CD4-positive, CD25-positive, alpha-beta regulatory T cell (primary cell): ENCODE measurements at regions not wholly inside any gene's neighbourhood (a gene's known extent, or its start where the extent isn't known, plus 50 kb on each side); places are given as distances from the start of the nearest gene placed in this dataset.

Experiments used
- ATAC-seq, 2 donors: fragments of 150-1000 bp; cut with Tn5 transposase; one replicate each; pipeline ENCODE4 v1.10.0; 2021; ENCODE audit warnings: low read depth in 2 of 2, moderate number of reproducible peaks in 2 of 2, moderate library complexity in 1 of 2
- DNase-seq, 3 donors: peaks; one replicate each; pipeline versions ENCODE4 v3.0.0 to v3.0.0-alpha.2; 2012 to 2022; ENCODE audit warnings: mixed read lengths in 1 of 3
- H3K27ac ChIP-seq: one replicate; pipeline ENCODE4 v1.7.0; 2013; ENCODE audit warnings: mild to moderate bottlenecking, low read length; ENCODE audit not compliant: insufficient read depth, poor library complexity, severe bottlenecking
- H3K27me3 ChIP-seq: one replicate; pipeline ENCODE4 v1.7.0; 2013; ENCODE audit warnings: low read length; ENCODE audit not compliant: control insufficient read depth, insufficient read depth
- H3K36me3 ChIP-seq: one replicate; pipeline ENCODE4 v1.7.0; 2013; ENCODE audit warnings: mild to moderate bottlenecking, low read length, moderate library complexity; ENCODE audit not compliant: control insufficient read depth, insufficient read depth
- H3K4me1 ChIP-seq: 2 replicates; pipeline ENCODE4 v1.7.0; 2013; ENCODE audit warnings: mild to moderate bottlenecking, low read length; ENCODE audit not compliant: insufficient read depth, control insufficient read depth, poor library complexity, severe bottlenecking
- H3K4me3 ChIP-seq: one replicate; pipeline ENCODE4 v1.7.0; 2013; ENCODE audit warnings: low read depth, mild to moderate bottlenecking, low read length, moderate library complexity
- H3K9me3 ChIP-seq, 2 experiments: 1 replicate in 1 of 2; 2 replicates in 1 of 2; pipeline ENCODE4 v1.7.0; 2013; ENCODE audit warnings: low read length in 2 of 2, mild to moderate bottlenecking in 1 of 2, moderate library complexity in 1 of 2; ENCODE audit not compliant: control insufficient read depth in 2 of 2
- H3K27ac Mint-ChIP-seq, 3 donors: one replicate each; pipeline ENCODE4 v1.8.0; 2020 to 2022; ENCODE audit warnings: mild to moderate bottlenecking in 3 of 3, mixed read lengths in 3 of 3, moderate library complexity in 2 of 3
- H3K27me3 Mint-ChIP-seq: one replicate; pipeline ENCODE4 v1.8.0; 2022; ENCODE audit warnings: mild to moderate bottlenecking, mixed read lengths
- H3K36me3 Mint-ChIP-seq: one replicate; pipeline ENCODE4 v1.8.0; 2020; ENCODE audit warnings: mixed read lengths
- H3K4me1 Mint-ChIP-seq, 4 donors: one replicate each; pipeline ENCODE4 v1.8.0; 2020 to 2022; ENCODE audit warnings: mixed read lengths in 4 of 4, mild to moderate bottlenecking in 1 of 4
- H3K4me3 Mint-ChIP-seq, 4 donors: one replicate each; pipeline ENCODE4 v1.8.0; 2020 to 2022; ENCODE audit warnings: mild to moderate bottlenecking in 4 of 4, mixed read lengths in 4 of 4, moderate library complexity in 3 of 4
- H3K9me3 Mint-ChIP-seq, 7 donors: one replicate each; pipeline ENCODE4 v1.8.0; 2020 to 2022; ENCODE audit warnings: mixed read lengths in 7 of 7, mild to moderate bottlenecking in 3 of 7, moderate library complexity in 2 of 7

DNA sequence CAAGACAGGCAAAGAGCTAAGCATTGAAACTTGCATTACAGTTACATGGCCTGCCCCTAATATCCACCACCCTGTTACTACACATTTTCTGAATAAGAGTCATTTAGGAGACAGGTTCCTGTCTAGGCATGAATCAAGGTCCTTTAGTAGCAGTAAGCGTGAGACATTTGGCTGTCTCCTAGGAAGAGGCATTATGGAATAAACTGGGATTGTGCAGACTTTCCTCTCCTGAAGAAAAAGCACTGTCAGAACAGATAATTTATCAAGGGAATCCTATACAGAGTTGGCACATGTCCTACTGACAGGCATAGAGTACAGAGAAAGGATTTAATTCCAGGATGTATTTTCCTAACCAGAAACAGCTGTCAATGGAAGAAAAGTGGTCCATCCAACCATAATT, 111.9 kb downstream of the INHBA start:
- H3K27ac Mint-ChIP-seq: no peak overlapping the region
- no peak overlapping the region for H3K4me3 Mint-ChIP-seq
- DNase-seq: no peak
- H3K9me3 ChIP-seq: peaks cover 0 to 12% of the 10 kb centered on the region in 2 experiments
- H3K4me1 ChIP-seq: no peaks in the 10 kb centered on the region
- H3K27me3 ChIP-seq: no peaks in the 10 kb centered on the region
- H3K27me3 Mint-ChIP-seq: no peaks in the 10 kb centered on the region
- H3K27ac ChIP-seq: no peak overlapping the region
- no peaks in the 10 kb centered on the region for H3K4me1 Mint-ChIP-seq
- H3K9me3 Mint-ChIP-seq: peaks cover 5 to 28% (median 7%) of the 10 kb centered on the region in 7 donors
- H3K36me3 Mint-ChIP-seq: no peaks in the 10 kb centered on the region
- no peak overlapping the region for H3K4me3 ChIP-seq
- ATAC-seq: no peak
- no peaks in the 10 kb centered on the region for H3K36me3 ChIP-seq

DNA sequence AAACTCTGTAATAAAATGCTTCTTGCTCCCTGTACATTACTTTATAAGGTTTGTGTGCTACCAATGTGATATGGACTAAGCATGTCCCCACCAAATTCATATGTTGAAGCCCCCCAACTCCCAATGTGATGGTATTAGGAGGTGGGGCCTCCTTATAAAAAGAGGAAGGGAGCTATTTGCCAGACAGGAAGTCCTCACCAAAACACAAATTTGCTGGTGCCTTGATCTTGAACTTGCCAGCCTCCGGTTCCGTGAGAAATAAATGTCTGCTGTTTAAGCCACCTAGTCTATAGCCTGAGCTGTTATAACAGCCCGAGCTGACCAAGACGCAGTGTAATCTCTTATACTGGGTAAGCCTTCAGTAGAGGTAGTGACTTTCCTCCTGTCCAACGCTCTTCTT, 114.5 kb downstream of the INHBA start:
- H3K4me3 ChIP-seq: no peak overlapping the region
- no peaks in the 10 kb centered on the region for H3K4me1 Mint-ChIP-seq
- peaks cover 0 to 4% of the 10 kb centered on the region in 2 experiments for H3K9me3 ChIP-seq
- H3K36me3 ChIP-seq: no peaks in the 10 kb centered on the region
- peaks cover 0 to 17% (median 6%) of the 10 kb centered on the region in 7 donors for H3K9me3 Mint-ChIP-seq
- no peaks in the 10 kb centered on the region for H3K4me1 ChIP-seq
- DNase-seq (no peak), ATAC-seq (no peak)
- H3K27ac Mint-ChIP-seq: no peak overlapping the region
- H3K27me3 Mint-ChIP-seq: no peaks in the 10 kb centered on the region
- H3K36me3 Mint-ChIP-seq: no peaks in the 10 kb centered on the region
- H3K4me3 Mint-ChIP-seq: no peak overlapping the region
- H3K27ac ChIP-seq: no peak overlapping the region
- H3K27me3 ChIP-seq: no peaks in the 10 kb centered on the region

DNA sequence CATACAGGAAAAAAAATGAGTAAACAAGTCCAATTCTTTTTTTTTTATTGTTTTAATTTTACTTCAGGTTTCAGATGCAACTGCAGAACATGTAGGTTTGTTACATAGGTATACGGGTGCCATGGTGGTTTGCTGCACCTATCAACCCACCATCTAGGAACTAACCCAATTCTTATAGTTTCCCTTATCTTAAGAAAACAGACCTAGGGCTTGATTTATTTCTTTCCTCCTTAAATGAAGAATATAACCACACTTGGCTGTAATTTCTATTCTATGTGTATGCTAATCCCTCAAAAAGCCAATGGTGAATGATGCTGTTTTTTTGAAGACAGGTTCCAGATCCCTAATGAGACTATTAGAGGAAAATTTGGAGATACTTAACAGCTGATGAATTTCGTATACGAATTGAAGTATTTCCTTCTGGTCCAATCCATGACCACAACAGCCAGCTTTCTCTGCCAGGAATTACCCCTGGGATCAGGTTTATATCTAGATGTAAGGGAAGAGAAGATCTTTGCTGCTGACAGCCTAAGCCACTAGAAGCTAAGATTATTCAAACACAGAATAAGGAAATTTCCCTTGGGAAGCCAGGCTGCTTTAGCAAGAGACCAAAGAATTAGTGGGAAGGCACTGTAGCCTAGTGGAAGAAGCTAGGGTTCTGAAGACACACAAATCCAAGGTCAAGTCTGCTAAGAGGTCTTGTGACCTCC, 115.8 kb downstream of the INHBA start:
- no peaks in the 10 kb centered on the region for H3K36me3 ChIP-seq
- H3K4me1 ChIP-seq: no peaks in the 10 kb centered on the region
- no peak overlapping the region for H3K27ac ChIP-seq
- Mint-ChIP-seq H3K4me1 (no peaks in the 10 kb centered on the region), H3K4me3 (no peak overlapping the region), H3K36me3 (no peaks in the 10 kb centered on the region), H3K27ac (no peak overlapping the region), H3K9me3 (peaks cover 2 to 11% (median 5%) of the 10 kb centered on the region in 7 donors), H3K27me3 (no peaks in the 10 kb centered on the region)
- ATAC-seq: no peak
- no peak overlapping the region for H3K4me3 ChIP-seq
- H3K27me3 ChIP-seq: no peaks in the 10 kb centered on the region
- DNase-seq: no peak
- H3K9me3 ChIP-seq: peaks cover 0 to 4% of the 10 kb centered on the region in 2 experiments

DNA sequence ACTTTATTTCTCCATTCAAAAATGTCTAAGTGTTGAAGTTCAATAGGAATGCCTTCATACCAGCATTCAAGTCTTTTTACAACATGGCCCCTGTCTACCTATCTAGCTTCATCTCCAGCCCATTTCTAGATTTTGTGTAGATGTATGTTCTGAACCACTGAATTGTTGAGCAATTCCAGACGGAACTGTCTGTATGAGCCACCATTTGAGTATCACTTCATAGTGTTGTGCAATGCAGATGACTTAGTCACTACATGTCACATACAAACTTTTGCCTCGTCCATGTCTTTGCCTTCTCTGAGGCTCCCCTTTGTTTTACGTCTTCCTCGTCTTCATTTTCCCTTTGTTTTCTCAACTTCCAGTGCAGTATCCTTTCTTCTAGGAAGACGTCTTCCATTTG, 118.1 kb downstream of the INHBA start:
- no peak for DNase-seq
- no peak overlapping the region for H3K27ac ChIP-seq
- no peaks in the 10 kb centered on the region for H3K27me3 ChIP-seq
- H3K4me3 ChIP-seq: no peak overlapping the region
- Mint-ChIP-seq H3K4me1 (no peaks in the 10 kb centered on the region), H3K4me3 (no peak overlapping the region), H3K9me3 (peaks cover 0 to 5% (median 2%) of the 10 kb centered on the region in 7 donors), H3K27me3 (no peaks in the 10 kb centered on the region), H3K27ac (no peak overlapping the region), H3K36me3 (no peaks in the 10 kb centered on the region)
- ATAC-seq: no peak
- no peaks in the 10 kb centered on the region for H3K36me3 ChIP-seq
- H3K4me1 ChIP-seq: no peaks in the 10 kb centered on the region
- H3K9me3 ChIP-seq: no peaks in the 10 kb centered on the region

DNA sequence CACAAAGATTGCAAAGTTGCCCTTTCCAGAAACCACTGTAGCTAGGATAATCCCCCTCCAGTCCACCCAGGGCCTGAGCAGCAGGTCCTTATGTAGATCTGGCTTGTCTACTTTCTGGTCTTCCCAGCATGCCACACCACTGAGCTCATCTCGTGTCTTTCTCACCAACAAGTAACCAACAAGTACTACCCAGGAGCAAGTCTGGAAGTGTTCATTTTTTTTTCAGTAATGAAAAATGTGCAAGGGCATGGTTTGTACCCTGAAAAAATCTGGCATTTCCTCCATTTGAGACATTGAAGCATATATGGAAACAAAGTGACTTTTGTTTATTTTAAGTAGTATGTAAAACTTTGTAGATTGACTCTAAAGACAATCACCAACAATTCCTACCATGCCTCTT, 120.8 kb downstream of the INHBA start:
- H3K36me3 Mint-ChIP-seq: no peaks in the 10 kb centered on the region
- Histone ChIP-seq H3K4me1 (no peaks in the 10 kb centered on the region), H3K36me3 (no peaks in the 10 kb centered on the region), H3K27ac (no peak overlapping the region), H3K27me3 (no peaks in the 10 kb centered on the region), H3K4me3 (no peak overlapping the region), H3K9me3 (no peaks in the 10 kb centered on the region)
- peaks cover 0 to 11% (median 3%) of the 10 kb centered on the region in 7 donors for H3K9me3 Mint-ChIP-seq
- no peak for ATAC-seq
- DNase-seq: no peak
- no peaks in the 10 kb centered on the region for H3K4me1 Mint-ChIP-seq
- H3K27me3 Mint-ChIP-seq: no peaks in the 10 kb centered on the region
- H3K27ac Mint-ChIP-seq: no peak overlapping the region
- H3K4me3 Mint-ChIP-seq: no peak overlapping the region

DNA sequence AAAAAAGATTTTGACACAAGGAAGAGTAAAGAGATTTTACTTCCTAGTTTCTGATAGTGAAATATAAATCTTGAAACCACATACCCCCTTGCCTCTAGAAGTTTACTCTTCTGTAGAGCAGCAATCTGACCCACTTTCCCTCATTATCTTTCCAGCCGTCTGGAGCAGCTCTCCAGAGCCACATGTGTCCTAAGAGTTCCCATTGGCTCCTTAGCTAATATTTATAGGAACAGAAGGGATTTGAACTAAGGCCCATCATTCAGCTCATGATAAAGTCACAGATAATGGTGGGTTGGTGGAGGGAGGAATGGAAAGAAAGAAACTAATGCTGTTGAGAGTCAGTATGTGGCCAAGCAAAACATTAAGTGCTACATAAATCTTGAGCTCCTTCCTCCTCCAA, 121.8 kb downstream of the INHBA start:
- H3K27me3 Mint-ChIP-seq: no peaks in the 10 kb centered on the region
- no peak overlapping the region for H3K27ac Mint-ChIP-seq
- H3K36me3 ChIP-seq: no peaks in the 10 kb centered on the region
- no peak overlapping the region for H3K4me3 ChIP-seq
- DNase-seq: no peak
- no peaks in the 10 kb centered on the region for H3K36me3 Mint-ChIP-seq
- H3K4me1 ChIP-seq: no peaks in the 10 kb centered on the region
- H3K27ac ChIP-seq: no peak overlapping the region
- no peak for ATAC-seq
- peaks cover 0 to 11% (median 5%) of the 10 kb centered on the region in 7 donors for H3K9me3 Mint-ChIP-seq
- H3K4me3 Mint-ChIP-seq: no peak overlapping the region
- H3K4me1 Mint-ChIP-seq: no peaks in the 10 kb centered on the region
- H3K9me3 ChIP-seq: no peaks in the 10 kb centered on the region
- no peaks in the 10 kb centered on the region for H3K27me3 ChIP-seq

DNA sequence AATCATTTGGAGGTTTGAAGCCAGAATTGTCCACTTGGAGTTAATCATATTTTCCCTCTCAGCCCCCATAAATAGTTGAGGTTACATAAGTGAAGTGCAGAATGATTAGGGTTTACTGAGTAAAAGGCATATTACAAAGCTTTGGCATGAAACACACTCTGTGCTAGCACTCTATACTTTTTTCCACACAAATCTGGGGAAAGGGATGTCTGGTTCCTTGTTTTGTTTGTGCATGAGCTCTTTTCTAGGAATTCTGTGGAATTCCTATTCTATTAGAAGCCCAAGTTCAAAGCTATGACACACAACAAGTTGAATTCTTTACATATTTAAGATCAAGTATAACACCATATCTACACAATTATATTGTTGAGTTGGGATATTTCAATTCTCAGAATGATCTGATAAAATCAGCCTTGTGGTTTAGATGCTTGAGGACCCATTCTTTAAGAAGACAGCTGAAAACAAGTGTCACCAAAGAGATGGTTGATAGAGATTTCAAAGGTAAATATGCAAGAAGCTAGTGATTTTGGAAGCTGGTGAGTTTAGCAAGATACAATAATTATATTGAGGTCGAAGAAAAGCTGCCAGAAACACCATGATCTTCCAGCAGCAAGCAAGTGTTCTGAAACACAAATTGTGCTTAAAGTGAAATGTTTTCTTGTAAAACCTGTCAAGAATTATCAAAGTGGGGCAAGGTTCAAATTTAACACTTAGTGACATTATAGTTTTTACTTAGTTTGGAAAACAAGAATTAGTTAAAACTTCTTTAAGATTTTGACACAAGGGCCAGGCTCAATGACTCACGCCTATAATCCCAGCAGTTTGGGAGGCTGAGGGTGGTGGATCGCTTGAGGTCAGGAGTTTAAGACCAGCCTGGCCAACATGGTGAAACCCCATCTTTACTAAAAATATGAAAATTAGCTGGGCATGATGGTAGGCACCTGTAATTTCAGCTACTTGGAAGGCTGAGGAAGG, 122.6 kb downstream of the INHBA start:
- Histone ChIP-seq H3K27me3 (no peaks in the 10 kb centered on the region), H3K27ac (no peak overlapping the region), H3K36me3 (no peaks in the 10 kb centered on the region), H3K4me3 (no peak overlapping the region), H3K4me1 (no peaks in the 10 kb centered on the region), H3K9me3 (no peaks in the 10 kb centered on the region)
- DNase-seq (no peak), ATAC-seq (no peak)
- H3K4me3 Mint-ChIP-seq: no peak overlapping the region
- H3K36me3 Mint-ChIP-seq: no peaks in the 10 kb centered on the region
- H3K4me1 Mint-ChIP-seq: no peaks in the 10 kb centered on the region
- H3K9me3 Mint-ChIP-seq: peaks cover 0 to 11% (median 5%) of the 10 kb centered on the region in 7 donors
- no peak overlapping the region for H3K27ac Mint-ChIP-seq
- H3K27me3 Mint-ChIP-seq: no peaks in the 10 kb centered on the region
